HTR-8/SVneo (cell line): ENCODE measurements at regions not wholly inside any gene's neighbourhood (a gene's known extent, or its start where the extent isn't known, plus 50 kb on each side); places are given as distances from the start of the nearest gene placed in this dataset.
A peak's percentile ranks its signal among the peaks of the same experiment; 100 is the strongest.

Experiments
- DNase-seq: peaks from one replicate; pipeline ENCODE4 v3.0.0; 2011; ENCODE audit warnings: low spot score, mixed read lengths; ENCODE audit not compliant: insufficient read length
- FAIRE-seq: peaks from 2 replicates; lab custom pipeline; 2011; peaks lifted over from hg19 to GRCh38; lab: Jason Lieb, UNC

- no peak for DNase-seq
- FAIRE-seq: peak; percentile 4
Observed at GRCh38 chr5:9947225-9947714, 302.4 kb downstream of the ATPSCKMT start.

GRCh38 chr5:9932770-9933169 is 302.6 kb upstream of the TAS2R1 start:
- peak; percentile 71 for FAIRE-seq
- peak; percentile 42 for DNase-seq

DNA sequence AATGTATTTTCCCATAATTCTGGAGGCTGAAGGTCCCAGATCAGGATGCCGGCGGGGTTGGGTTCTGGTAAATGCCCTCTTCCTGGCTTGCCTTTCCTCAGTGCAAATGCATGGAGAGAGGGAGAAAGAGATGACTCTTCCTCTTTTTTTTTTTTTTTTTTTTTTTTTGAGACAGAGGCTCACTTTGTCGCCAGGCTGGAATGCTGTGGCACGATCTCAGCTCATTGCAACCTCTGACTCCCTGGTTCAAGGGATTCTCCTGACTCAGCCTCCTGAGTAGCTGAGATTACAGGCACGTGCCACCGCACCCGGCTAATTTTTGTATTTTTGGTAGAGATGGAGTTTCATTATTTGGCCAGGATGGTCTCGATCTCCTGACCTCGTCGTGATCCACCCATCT is 300.0 kb upstream of the TAS2R1 start:
- FAIRE-seq (no peak), DNase-seq (no peak)

GRCh38 chr5:9928326-9928725 is 298.2 kb upstream of the TAS2R1 start:
- FAIRE-seq: peak; percentile 85

GRCh38 chr5:9927521-9927997 is 297.4 kb upstream of the TAS2R1 start:
- FAIRE-seq: peak; percentile 60
- DNase-seq: peak; percentile 37

More at GRCh38 chr5:9928326-9928725, 298.2 kb upstream of the TAS2R1 start:
- no peak for DNase-seq

GRCh38 chr5:9927106-9927505 is 297.0 kb upstream of the TAS2R1 start:
- peak; percentile 67 for FAIRE-seq
- peak; percentile 22 for DNase-seq

DNA sequence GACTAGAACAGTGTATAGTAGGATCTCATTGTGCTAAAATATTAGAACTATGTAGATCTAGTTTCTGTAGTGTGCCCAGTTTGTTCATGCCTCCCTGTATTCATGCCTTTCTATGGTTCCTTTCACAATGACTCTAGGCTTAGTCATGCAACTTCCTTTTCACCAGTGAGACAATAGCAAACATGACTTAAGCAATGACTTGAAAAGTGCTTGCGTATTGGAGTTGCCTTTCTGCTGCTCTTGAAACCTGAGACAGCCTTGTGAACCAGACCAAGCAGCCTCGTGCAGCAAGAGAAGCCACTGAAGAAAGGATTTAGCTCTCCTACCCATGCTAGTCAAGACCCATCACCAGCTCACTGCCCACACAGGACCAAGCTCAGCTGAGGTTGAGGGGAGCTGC is 294.5 kb upstream of the TAS2R1 start:
- peak; percentile 84 for DNase-seq
- peak; percentile 95 for FAIRE-seq

GRCh38 chr5:9922719-9923118 is 292.6 kb upstream of the TAS2R1 start:
- no peak for FAIRE-seq
- no peak for DNase-seq

DNA sequence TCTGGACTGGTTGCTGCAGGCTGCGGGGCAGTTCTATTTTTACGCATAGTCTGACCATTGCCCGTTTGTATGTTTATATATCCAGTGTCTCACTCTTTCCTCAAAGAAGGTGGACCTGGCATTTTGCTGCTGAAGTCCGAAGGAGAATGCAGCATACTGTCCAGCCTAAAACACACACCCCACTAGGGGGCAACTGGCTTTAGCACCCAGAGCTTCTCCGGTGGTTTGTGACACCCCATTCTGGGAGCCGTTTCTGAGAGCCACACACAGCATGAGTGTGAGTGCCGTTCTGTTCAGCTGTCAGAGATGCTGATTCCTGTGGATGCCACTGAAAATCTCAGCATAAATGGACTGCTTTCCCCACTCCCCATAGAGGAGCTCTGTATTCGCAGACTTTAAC is 290.5 kb upstream of the TAS2R1 start:
- DNase-seq: no peak
- no peak for FAIRE-seq

GRCh38 chr5:9919306-9920030 is 289.3 kb upstream of the TAS2R1 start:
- DNase-seq (no peak), FAIRE-seq (no peak)

GRCh38 chr5:9905661-9906060 is 275.5 kb upstream of the TAS2R1 start:
- no peak for DNase-seq
- no peak for FAIRE-seq

GRCh38 chr5:9903801-9904200 is 273.6 kb upstream of the TAS2R1 start:
- DNase-seq (no peak), FAIRE-seq (no peak)

- DNase-seq: peak; percentile 69
- FAIRE-seq: peak; percentile 49
Observed at GRCh38 chr5:9898319-9898718, 268.2 kb upstream of the TAS2R1 start.

- no peak for FAIRE-seq
- DNase-seq: no peak
Observed at GRCh38 chr5:9895302-9895645, 265.1 kb upstream of the TAS2R1 start.

DNA sequence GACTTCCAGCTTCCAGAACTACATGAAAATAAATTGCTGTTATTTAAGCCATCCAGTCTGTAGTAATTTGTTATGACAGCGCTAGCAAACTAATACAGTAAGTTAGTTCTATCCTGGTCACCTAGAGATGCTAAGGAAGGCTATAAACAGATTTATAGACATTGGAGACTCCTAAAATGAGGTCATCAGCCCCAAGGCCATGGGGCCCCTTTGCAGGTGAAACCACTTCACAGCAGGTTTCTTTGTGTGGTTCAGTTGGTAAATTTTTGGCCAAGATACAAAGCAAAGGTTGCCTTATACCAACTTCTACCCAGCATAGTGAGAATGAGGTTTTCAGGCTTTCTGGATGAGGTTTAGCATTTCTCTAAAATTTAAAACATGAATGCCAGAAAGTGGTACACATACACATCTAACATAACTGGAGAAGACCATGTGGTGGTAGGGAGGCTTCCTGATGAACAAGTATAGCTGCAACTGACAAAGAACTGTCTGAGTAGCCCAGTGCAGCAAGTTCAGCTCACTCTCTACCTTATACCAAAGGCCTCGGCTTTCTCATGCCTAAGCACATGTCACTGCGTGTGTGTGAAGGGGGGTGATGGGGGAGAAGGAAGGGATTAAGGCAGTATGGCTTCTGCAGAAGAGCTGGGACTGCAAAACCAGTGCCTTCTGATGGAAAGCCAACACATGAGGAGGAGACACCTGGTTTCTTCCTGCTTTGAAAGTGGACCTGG is 264.6 kb upstream of the TAS2R1 start:
- DNase-seq: no peak
- FAIRE-seq: no peak

DNA sequence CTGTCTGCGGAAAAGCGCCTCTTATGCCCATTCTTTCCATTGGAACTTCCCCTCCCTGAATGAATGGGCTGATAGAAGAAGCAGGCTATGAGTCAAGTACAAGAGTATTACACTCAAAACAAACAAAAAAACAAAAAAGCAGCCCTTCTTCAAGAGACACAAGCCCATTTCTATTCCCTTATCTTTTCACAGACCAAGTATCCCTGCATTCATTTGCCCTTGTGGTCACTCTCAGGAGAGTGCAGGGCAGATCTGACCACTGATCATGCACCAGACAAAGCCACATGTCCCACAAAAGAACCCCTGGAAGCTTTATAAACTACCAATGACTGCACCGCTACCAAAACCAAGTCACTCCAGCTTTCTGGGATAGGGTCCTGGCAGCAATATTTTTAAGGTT is 262.5 kb upstream of the TAS2R1 start:
- FAIRE-seq (no peak), DNase-seq (no peak)

GRCh38 chr5:9889511-9889910 is 259.4 kb upstream of the TAS2R1 start:
- FAIRE-seq (no peak), DNase-seq (no peak)

DNA sequence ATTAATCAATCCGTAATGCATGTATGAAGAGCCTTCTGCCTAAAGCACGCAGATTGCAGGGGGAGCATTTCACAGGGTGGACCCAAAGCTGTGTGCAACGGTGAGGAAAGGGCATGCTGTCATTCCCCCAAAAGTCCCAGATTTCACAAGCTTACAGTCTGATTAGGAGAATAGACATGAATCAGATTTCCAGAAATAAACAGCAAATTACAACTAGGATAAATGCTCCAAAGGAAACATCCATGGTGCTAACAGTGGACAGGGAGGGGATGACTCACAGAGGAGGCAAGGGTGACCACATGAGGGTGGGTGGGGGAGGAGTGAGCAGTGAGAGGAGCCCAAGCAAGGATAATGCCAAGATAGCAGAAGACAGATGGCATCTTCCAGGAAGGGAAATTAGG is 258.4 kb upstream of the TAS2R1 start:
- DNase-seq: peak; percentile 84
- FAIRE-seq: peak; percentile 94

DNA sequence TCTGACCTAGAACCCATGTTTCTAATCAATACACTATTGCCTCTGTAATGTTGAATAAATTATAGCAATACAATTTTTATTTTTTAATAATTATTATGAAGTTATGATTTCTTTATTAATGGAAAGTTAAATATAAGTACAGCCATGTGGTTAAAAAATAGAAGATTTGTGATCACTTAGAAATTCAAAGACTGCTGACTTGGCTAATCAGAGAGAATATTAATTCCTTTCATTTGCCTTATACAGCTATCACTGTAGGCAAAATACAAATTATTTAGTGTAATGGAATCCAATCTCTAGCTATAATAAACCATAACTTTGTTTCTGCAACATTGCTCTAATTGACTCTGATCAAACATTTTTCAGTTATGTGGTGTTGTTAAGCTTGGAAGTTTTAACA is 255.0 kb upstream of the TAS2R1 start:
- FAIRE-seq: no peak
- no peak for DNase-seq

DNA sequence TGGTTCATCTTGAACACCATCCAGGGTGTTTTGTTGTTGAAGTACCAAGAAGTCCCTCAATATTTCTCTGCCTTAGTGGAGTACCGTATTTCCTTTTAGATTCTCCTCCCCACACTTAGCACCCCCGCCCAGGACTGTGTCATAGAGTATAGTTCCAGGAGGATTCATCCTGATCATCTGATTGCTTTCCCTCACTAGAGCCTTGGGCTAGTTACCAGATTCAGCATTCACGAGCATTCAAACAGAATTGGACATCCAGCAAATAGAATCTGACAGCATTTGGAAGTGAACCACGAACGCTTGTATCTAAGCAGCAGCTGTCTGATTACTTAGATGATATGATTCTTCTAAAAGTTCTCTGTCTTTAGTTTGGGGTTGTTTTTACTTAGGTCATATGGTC is 248.1 kb upstream of the TAS2R1 start:
- no peak for DNase-seq

GRCh38 chr5:9877488-9877887 is 247.3 kb upstream of the TAS2R1 start:
- FAIRE-seq (no peak), DNase-seq (no peak)

More for the DNA sequence above, 248.1 kb upstream of the TAS2R1 start:
- FAIRE-seq: no peak
